PFSK-1 (cell line): ENCODE measurements at regions not wholly inside any gene's neighbourhood (a gene's known extent, or its start where the extent isn't known, plus 50 kb on each side); places are given as distances from the start of the nearest gene placed in this dataset.

ENCODE experiments used
- POLR2AphosphoS5 ChIP-seq: IDR thresholded peaks from 2 replicates; pipeline ENCODE4 v1.6.1; 2012; ENCODE audit warnings: low read depth, mild to moderate bottlenecking, control low read depth, low read length, moderate library complexity
- REST ChIP-seq, 2 experiments: IDR thresholded peaks; 2 replicates each; pipeline versions ENCODE4 v1.6.1 to v1.8.0; 2011 to 2012; ENCODE audit warnings: low read depth in 2 of 2, low read length in 2 of 2, control low read depth in 1 of 2, inconsistent platforms in 1 of 2, mild to moderate bottlenecking in 1 of 2, moderate library complexity in 1 of 2; ENCODE audit not compliant: insufficient read depth in 1 of 2

GRCh38 chr2:65901756-65902155, 469.4 kb upstream of the SPRED2 start:
- TF ChIP-seq REST (IDR thresholded peaks at IDR 0.05; ENCODE audit: insufficient read depth in 1 of 2, low read depth in 2 of 2, low read length in 2 of 2): no peak
- TF ChIP-seq POLR2AphosphoS5: no peak
